Activated CD4-positive, alpha-beta T cell treated with anti-CD3 and anti-CD28 coated beads for 36 hours (primary cell): ENCODE measurements at regions not wholly inside any gene's neighbourhood (a gene's known extent, or its start where the extent isn't known, plus 50 kb on each side); places are given as distances from the start of the nearest gene placed in this dataset.

Source experiments
- ATAC-seq: fragments of 200-7000 bp; cut with Tn5 transposase; one replicate; pipeline ENCODE4 v1.10.0; 2021; ENCODE audit warnings: mild to moderate bottlenecking, moderate library complexity
- CTCF ChIA-PET: fragments of 350-600 bp; sonication (Branson Sonifier 250); formaldehyde crosslinking; loops from one replicate; lab custom pipeline; 2021; ENCODE audit warnings: antibody characterized with exemption; lab: Charles Lee
- POLR2A ChIA-PET: fragments of 350-600 bp; sonication (Branson Sonifier 250); formaldehyde crosslinking; loops from one replicate; lab custom pipeline; 2021; ENCODE audit warnings: antibody characterized with exemption, inconsistent platforms; lab: Charles Lee
- DNase-seq: peaks from one replicate; pipeline ENCODE4 v3.0.0-alpha.2; 2020
- H3K27ac Mint-ChIP-seq: one replicate; pipeline ENCODE4 v1.8.0; 2021; ENCODE audit warnings: mixed read lengths
- H3K27me3 Mint-ChIP-seq: one replicate; pipeline ENCODE4 v1.8.0; 2021; ENCODE audit warnings: mixed read lengths
- H3K36me3 Mint-ChIP-seq: one replicate; pipeline ENCODE4 v1.8.0; 2021; ENCODE audit warnings: low read depth, mixed read lengths
- H3K4me1 Mint-ChIP-seq: one replicate; pipeline ENCODE4 v1.8.0; 2021; ENCODE audit warnings: mixed read lengths
- H3K4me3 Mint-ChIP-seq: one replicate; pipeline ENCODE4 v1.8.0; 2021; ENCODE audit warnings: mild to moderate bottlenecking, moderate library complexity, mixed read lengths
- H3K9me3 Mint-ChIP-seq: one replicate; pipeline ENCODE4 v1.8.0; 2021; ENCODE audit warnings: low read depth, mixed read lengths
- intact Hi-C, 2 experiments: fragments of 100-400 bp; cut with DNase I in 1 of 2; cut with micrococcal nuclease in 1 of 2; formaldehyde crosslinking; loops; one replicate each; pipeline versions ENCODE4 v1.14.2 to v1.15.1; 2022 to 2024; cut with DNase I, micrococcal nuclease

DNA sequence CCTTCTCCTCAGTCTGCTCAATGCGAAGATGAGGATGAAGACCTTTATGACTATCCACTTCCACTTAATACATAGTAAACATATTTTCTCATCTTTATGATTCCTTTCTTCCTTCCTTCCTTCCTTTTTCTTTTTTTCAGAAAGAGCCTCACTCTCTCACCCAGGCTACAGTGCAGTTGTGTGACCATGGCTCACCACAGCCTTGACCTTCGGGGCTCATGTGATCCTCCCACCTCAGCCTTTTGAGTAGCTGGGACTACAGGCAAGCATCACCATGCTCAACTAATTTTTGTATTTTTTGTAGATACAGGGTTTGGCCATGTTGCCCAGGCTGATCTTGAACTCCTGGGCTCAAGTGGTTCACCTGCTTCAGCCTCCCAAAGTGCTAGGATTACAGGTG, 52.0 kb upstream of the RAP2B start:
- Mint-ChIP-seq H3K4me1 (no peaks in the 10 kb centered on the region), H3K4me3 (no peak overlapping the region), H3K27ac (no peak overlapping the region), H3K36me3 (no peaks in the 10 kb centered on the region), H3K27me3 (no peaks in the 10 kb centered on the region), H3K9me3 (no peaks in the 10 kb centered on the region)
- DNase-seq (no peak), ATAC-seq (no peak)
- intact Hi-C loops, result no loop called here
- ChIA-PET POLR2A (no interaction called here), CTCF (no interaction called here)

DNA sequence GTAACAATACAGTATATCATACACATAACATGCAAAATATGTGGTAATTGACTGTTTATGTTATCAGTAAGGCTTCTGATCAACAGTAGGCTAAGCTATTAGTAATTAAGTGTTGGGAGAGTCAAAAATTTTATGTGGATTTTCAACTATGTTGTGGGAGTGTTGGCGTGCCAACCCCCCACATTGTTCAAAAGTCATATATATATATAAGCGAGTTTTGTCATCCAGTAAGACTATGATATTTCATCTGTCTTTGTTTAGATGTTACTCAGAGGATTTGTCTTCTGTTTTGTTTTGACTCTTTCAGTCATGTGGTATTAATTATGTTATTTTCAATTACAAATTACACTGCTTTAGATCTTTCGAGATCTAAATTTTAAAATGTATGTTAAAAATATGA, 51.0 kb upstream of the RAP2B start:
- H3K9me3 Mint-ChIP-seq, result no peaks in the 10 kb centered on the region
- ChIA-PET POLR2A (no interaction called here), CTCF (no interaction called here)
- DNase-seq, result no peak
- H3K27ac Mint-ChIP-seq, result no peak overlapping the region
- no peak for ATAC-seq
- no peaks in the 10 kb centered on the region for H3K36me3 Mint-ChIP-seq
- intact Hi-C loops, result no loop called here
- H3K4me3 Mint-ChIP-seq, result no peak overlapping the region
- no peaks in the 10 kb centered on the region for H3K4me1 Mint-ChIP-seq
- no peaks in the 10 kb centered on the region for H3K27me3 Mint-ChIP-seq
